Fibroblast of pulmonary artery (primary cell): ENCODE measurements at regions not wholly inside any gene's neighbourhood (a gene's known extent, or its start where the extent isn't known, plus 50 kb on each side); places are given as distances from the start of the nearest gene placed in this dataset.
A peak's percentile ranks its signal among the peaks of the same experiment; 100 is the strongest.

Experiments used
- DNase-seq: peaks from one replicate; pipeline ENCODE4 v3.0.0-alpha.2; 2010; ENCODE audit warnings: low read depth
- H3K4me3 ChIP-seq: replicated peaks from 2 replicates; pipeline ENCODE4 v1.5.1; 2011; ENCODE audit warnings: low read depth, mild to moderate bottlenecking, control low read depth, low read length, moderate library complexity
- TF ChIP-seq, protein P1 (sequence below): IDR thresholded peaks from 2 replicates; pipeline ENCODE4 v1.5.1; 2011; ENCODE audit warnings: mild to moderate bottlenecking, control low read depth, low read length, inconsistent platforms; ENCODE audit errors: missing control alignments

DNA sequence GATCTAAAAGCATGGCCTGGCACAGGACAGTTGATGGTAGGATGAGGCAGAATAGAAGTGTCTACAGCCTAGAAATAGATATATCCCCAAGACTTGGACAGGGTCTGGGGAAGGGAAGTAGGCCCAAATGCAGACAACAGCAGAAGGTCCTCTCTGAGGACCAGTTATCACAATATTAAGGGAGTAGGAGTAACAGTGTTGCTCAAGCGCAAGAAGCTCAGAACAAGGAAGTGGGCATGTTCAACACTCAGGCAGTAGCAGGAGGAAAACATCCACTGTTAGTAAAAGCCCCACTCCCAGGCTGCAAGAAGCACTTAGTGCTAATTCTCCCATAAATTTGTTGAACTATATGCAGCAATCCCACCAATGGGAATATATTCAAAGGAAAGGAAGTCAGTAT is 314.7 kb downstream of the METTL4 start:
- peak; percentile 4 for DNase-seq
- H3K4me3 ChIP-seq, result no peak overlapping the region
- TF ChIP-seq, protein P1, sequence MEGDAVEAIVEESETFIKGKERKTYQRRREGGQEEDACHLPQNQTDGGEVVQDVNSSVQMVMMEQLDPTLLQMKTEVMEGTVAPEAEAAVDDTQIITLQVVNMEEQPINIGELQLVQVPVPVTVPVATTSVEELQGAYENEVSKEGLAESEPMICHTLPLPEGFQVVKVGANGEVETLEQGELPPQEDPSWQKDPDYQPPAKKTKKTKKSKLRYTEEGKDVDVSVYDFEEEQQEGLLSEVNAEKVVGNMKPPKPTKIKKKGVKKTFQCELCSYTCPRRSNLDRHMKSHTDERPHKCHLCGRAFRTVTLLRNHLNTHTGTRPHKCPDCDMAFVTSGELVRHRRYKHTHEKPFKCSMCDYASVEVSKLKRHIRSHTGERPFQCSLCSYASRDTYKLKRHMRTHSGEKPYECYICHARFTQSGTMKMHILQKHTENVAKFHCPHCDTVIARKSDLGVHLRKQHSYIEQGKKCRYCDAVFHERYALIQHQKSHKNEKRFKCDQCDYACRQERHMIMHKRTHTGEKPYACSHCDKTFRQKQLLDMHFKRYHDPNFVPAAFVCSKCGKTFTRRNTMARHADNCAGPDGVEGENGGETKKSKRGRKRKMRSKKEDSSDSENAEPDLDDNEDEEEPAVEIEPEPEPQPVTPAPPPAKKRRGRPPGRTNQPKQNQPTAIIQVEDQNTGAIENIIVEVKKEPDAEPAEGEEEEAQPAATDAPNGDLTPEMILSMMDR, result no peak

DNA sequence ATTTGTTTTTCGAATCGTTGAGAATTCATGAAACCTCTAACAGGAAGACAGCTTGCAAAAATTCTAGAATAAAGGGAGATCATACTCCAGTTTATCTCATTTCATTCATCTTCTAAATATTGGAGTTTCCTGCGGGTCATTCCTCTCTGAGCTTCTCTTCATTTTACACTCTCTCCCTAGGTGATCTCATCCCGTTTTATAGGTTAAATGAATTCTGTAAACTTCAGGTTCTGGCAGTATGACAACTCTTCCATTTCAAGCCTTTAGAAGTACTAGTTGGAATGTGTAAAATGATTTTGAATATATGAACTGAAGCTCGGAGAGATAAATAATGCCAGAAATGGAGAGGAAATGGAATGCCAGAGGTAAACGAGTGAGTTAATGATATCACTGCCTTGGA is 312.4 kb downstream of the METTL4 start:
- TF ChIP-seq, protein P1, result no peak
- H3K4me3 ChIP-seq, result no peak overlapping the region
- no peak for DNase-seq

DNA sequence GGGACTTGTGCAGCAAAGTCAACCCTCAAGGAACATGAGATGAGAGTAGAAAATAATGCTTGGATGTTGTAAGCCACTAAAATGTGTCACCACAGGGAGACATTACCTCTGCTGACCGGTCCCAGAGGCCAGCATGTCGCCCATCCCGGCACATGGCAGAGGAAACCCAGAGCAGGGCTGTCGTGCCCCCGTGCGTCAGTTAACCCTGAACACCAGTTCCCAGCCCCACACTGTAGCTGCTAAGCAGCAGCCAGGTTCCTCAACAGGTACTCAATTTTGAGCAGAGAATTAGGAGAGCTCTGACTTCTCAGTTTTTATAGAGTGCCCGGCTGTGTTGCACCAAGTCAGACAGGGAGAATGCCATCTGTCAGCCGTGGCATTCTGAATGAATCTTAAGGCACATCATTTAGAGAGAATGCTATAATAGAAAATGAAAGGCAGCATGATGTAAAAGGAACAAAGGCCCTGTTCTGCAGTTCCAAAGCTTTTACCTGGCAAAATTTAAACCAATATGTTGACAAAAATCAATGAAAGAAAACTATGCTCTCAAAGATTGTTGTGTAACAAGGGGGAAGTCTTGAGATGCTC is 307.9 kb downstream of the METTL4 start:
- H3K4me3 ChIP-seq, result no peak overlapping the region
- no peak for DNase-seq
- TF ChIP-seq, protein P1, result no peak

DNA sequence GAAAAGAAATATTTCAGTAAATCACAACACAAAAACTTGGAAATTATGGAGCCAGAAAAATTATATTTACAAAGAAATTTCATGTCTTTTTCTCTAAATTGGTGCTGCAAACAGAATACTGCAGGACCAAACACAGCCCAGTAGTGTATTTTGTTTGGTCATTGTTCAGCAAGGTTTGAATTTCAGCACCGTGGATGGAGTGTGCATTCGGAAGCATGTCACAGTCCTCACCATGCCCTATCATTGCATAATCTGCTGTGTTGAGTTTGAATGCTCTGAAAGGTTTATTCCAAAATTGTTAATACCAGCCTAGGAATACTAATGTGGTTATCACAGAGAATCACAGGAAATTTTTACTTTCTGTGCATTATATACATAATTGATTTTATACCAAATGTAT is 296.7 kb downstream of the METTL4 start:
- DNase-seq, result peak; percentile 5
- TF ChIP-seq, protein P1, result no peak
- H3K4me3 ChIP-seq, result no peak overlapping the region

DNA sequence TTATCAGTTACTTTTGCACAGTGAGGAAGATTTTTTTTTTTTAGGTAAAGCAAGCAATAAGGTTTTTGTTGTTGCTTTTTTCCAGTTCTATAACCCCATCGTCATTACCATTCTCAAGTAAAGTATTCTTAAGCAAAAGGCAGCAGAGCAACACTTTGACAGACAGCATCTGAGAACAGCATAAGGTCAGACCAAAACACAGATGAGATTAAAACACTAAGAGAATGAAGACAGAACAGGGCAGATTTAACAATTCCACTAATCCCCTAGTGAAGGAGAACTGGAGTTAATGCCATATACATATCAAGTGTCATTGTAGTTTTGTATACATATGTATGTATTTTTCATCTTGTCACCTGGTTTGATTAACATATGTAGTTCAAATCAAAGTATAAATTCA is 290.2 kb downstream of the METTL4 start:
- DNase-seq, result no peak
- TF ChIP-seq, protein P1, result no peak
- H3K4me3 ChIP-seq, result no peak overlapping the region

DNA sequence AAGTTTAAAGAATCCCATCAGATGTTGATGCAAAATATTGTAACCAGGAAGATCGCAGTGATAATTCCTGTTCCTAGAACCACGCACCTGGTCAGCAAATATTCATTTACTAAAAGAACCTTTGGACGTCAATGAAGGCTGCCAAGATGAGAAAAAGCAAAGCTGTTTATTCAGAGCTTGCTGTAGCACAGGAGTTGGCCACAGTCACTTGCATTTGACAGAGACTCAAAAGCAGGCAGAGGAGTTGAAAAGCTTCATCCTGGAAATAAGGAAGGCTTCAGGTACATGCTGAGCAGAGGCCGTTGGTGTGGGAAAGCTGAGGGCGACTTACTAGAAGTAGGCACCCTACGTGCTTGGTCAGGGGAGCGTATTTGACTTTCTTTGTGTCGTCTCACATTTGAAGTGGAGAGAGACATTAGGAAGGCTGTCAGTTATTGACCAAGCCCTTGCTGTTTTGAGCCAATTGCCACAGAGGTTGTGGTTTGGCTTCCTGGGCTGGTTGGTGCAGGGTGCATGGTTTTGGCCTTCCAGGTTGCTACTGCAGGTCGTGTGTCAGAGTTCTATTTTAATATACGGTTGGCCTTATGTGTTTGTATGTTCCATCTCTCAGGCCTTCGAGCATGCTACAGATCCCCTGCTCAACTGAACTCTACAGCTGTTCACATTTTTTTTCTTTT is 289.6 kb downstream of the METTL4 start:
- H3K4me3 ChIP-seq, result no peak overlapping the region
- no peak for DNase-seq
- TF ChIP-seq, protein P1, result no peak

DNA sequence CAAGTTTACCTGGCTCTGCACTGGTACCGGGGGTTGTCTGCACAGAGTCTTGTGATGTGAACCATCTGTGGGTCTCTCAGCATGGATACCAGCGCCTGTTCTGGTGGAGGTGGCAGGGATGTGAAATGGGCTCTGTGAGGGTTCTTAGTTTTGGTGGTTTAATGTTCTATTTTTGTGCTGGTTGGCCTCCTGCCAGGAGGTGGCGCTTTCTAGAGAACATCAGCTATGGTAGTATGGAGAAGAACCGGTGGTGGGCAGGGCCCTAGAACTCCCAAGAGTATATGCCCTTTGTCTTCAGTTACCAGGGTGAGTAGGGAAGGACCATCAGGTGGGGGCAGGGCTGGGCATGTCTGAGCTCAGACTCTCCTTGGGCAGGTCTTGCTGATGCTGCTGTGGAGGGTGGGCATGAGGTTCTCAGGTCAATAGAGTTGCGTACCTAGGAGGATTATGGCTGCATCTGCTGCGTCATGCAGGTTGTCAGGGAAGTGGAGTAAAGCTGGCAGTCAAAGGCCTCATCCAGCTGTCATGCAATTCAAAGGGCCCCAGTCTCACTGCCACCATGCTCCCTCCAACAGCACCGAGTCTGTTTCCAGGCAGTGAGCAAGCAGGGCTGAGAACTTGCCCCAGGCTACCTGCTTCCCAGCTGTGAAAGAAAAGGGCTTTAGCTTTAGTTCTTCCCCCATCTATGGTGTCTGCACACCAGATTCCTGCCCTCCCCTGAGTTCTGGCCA is 278.0 kb downstream of the METTL4 start:
- no peak overlapping the region for H3K4me3 ChIP-seq
- TF ChIP-seq, protein P1, result no peak
- no peak for DNase-seq
